NT2/D1 (cell line): ENCODE measurements at regions not wholly inside any gene's neighbourhood (a gene's known extent, or its start where the extent isn't known, plus 50 kb on each side); places are given as distances from the start of the nearest gene placed in this dataset.
A peak's percentile ranks its signal among the peaks of the same experiment; 100 is the strongest.
"Not testable (repeated sequence)": the region's sequence is repeated elsewhere in the genome, so short reads cannot be mapped to it uniquely, and the experiment has no call there.

ENCODE experiments used
- DNase-seq: peaks from one replicate; pipeline ENCODE4 v3.0.0-alpha.2; 2011; ENCODE audit warnings: low read depth, low spot score
- H3K27me3 ChIP-seq: 2 replicates; pipeline ENCODE4 v1.6.0; 2011; ENCODE audit warnings: mild to moderate bottlenecking; ENCODE audit not compliant: insufficient read length, insufficient read depth
- H3K36me3 ChIP-seq: 2 replicates; pipeline ENCODE4 v1.6.1; 2011; ENCODE audit warnings: mild to moderate bottlenecking, low read length, mixed read lengths; ENCODE audit not compliant: insufficient read depth, insufficient read length
- H3K4me1 ChIP-seq: 2 replicates; pipeline ENCODE4 v1.5.1; 2011; ENCODE audit not compliant: insufficient read depth, insufficient read length
- H3K4me3 ChIP-seq: 2 replicates; pipeline ENCODE4 v1.5.1; 2011; ENCODE audit warnings: low read depth; ENCODE audit not compliant: insufficient read length
- H3K9ac ChIP-seq: 2 replicates; pipeline ENCODE4 v1.6.0; 2011; ENCODE audit warnings: low read depth; ENCODE audit not compliant: insufficient read length
- H3K9me3 ChIP-seq: 2 replicates; pipeline ENCODE4 v1.5.1; 2011; ENCODE audit warnings: mild to moderate bottlenecking, low read length; ENCODE audit not compliant: insufficient read depth
- SUZ12 ChIP-seq: IDR thresholded peaks from 2 replicates; pipeline ENCODE4 v1.6.1; 2011; ENCODE audit not compliant: insufficient read length, insufficient read depth; ENCODE audit errors: extremely low read depth
- YY1 ChIP-seq: IDR thresholded peaks from 2 replicates; pipeline ENCODE4 v1.6.1; 2011; ENCODE audit not compliant: insufficient read length, insufficient read depth
- ZNF274 ChIP-seq: IDR thresholded peaks from 2 replicates; pipeline ENCODE4 v1.6.1; 2011; ENCODE audit warnings: mild to moderate bottlenecking, low read depth, low read length

- Histone ChIP-seq H3K4me1 (no peaks in the 10 kb centered on the region), H3K36me3 (no peaks in the 10 kb centered on the region)
Measured at GRCh38 chr7:131038153-131038552, 289.5 kb upstream of the MKLN1 start.

GRCh38 chr7:131039355-131039762 is 288.3 kb upstream of the MKLN1 start:
- no peak for DNase-seq
- Histone ChIP-seq H3K4me1 (no peaks in the 10 kb centered on the region), H3K4me3 (no peak overlapping the region), H3K27me3 (no peaks in the 10 kb centered on the region), H3K9ac (no peak overlapping the region), H3K9me3 (no peaks in the 10 kb centered on the region), H3K36me3 (no peaks in the 10 kb centered on the region)
- TF ChIP-seq ZNF274 (no peak), SUZ12 (no peak), YY1 (no peak)

More at GRCh38 chr7:131038153-131038552, 289.5 kb upstream of the MKLN1 start:
- H3K9ac ChIP-seq, result no peak overlapping the region
- no peak overlapping the region for H3K4me3 ChIP-seq
- no peak for DNase-seq
- no peaks in the 10 kb centered on the region for H3K9me3 ChIP-seq
- H3K27me3 ChIP-seq, result no peaks in the 10 kb centered on the region
- TF ChIP-seq ZNF274 (no peak), YY1 (no peak), SUZ12 (no peak)

- H3K4me1 ChIP-seq, result no peaks in the 10 kb centered on the region
- no peaks in the 10 kb centered on the region for H3K36me3 ChIP-seq
- no peak overlapping the region for H3K9ac ChIP-seq
- DNase-seq, result no peak
- H3K27me3 ChIP-seq, result no peaks in the 10 kb centered on the region
- H3K4me3 ChIP-seq, result no peak overlapping the region
- no peak for TF ChIP-seq YY1
- no peak for TF ChIP-seq SUZ12
- no peak for TF ChIP-seq ZNF274
- H3K9me3 ChIP-seq, result no peaks in the 10 kb centered on the region
Measured at GRCh38 chr7:131039836-131040235, 287.8 kb upstream of the MKLN1 start.

GRCh38 chr7:131040467-131040932 is 287.2 kb upstream of the MKLN1 start:
- Histone ChIP-seq H3K4me3 (no peak overlapping the region), H3K27me3 (no peaks in the 10 kb centered on the region)

GRCh38 chr7:131041012-131041695 is 286.5 kb upstream of the MKLN1 start:
- H3K9me3 ChIP-seq, H3K4me3 ChIP-seq, H3K4me1 ChIP-seq, H3K9ac ChIP-seq, H3K36me3 ChIP-seq, H3K27me3 ChIP-seq, DNase-seq: not testable (repeated sequence)

More at GRCh38 chr7:131040467-131040932, 287.2 kb upstream of the MKLN1 start:
- no peak for TF ChIP-seq YY1
- no peak for TF ChIP-seq SUZ12
- TF ChIP-seq ZNF274, result no peak
- Histone ChIP-seq H3K9ac (no peak overlapping the region), H3K36me3 (no peaks in the 10 kb centered on the region), H3K9me3 (no peaks in the 10 kb centered on the region; the same call in 1 of the 2 replicates), H3K4me1 (no peaks in the 10 kb centered on the region)
- peak; percentile 58 for DNase-seq

- Histone ChIP-seq H3K9me3 (no peaks in the 10 kb centered on the region; the same call in 1 of the 2 replicates), H3K4me3 (no peak overlapping the region), H3K9ac (no peak overlapping the region), H3K36me3 (no peaks in the 10 kb centered on the region), H3K4me1 (no peaks in the 10 kb centered on the region), H3K27me3 (no peaks in the 10 kb centered on the region)
- peak; percentile 5 for DNase-seq
- TF ChIP-seq ZNF274 (no peak), YY1 (no peak), SUZ12 (no peak)
Measured at GRCh38 chr7:131042269-131043160, 285.2 kb upstream of the MKLN1 start.

GRCh38 chr7:131045526-131045925 is 282.1 kb upstream of the MKLN1 start:
- no peak for DNase-seq
- Histone ChIP-seq H3K4me3 (no peak overlapping the region), H3K4me1 (no peaks in the 10 kb centered on the region), H3K27me3 (no peaks in the 10 kb centered on the region), H3K36me3 (no peaks in the 10 kb centered on the region), H3K9ac (no peak overlapping the region), H3K9me3 (no peaks in the 10 kb centered on the region; the same call in 1 of the 2 replicates)
- TF ChIP-seq SUZ12, result no peak
- no peak for TF ChIP-seq YY1
- TF ChIP-seq ZNF274, result no peak
